ENCODE measurements at regions not wholly inside any gene's neighbourhood (a gene's known extent, or its start where the extent isn't known, plus 50 kb on each side); places are given as distances from the start of the nearest gene placed in this dataset.
"Not testable (repeated sequence)": the region's sequence is repeated elsewhere in the genome, so short reads cannot be mapped to it uniquely, and the experiment has no call there.

DNA sequence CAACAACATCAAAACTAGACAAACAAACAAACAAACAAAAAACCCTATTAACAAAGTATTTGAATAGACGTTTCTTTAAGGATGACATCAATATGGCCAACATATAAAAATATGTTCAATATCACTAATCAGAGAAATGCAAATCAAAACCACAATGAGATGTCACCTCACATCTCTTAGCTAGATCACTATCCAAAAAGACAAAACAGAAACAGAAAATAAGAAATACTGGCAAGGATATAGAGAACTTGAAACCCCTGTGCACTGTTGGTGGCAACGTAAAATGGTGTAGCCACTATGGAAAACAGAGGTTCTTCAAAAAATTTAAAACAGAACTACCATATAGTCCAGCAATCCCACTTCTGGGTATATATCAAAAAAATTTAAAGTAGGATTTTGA lies 236.9 kb downstream of the SPATA31A6 start:
- H3K4me1 Mint-ChIP-seq (ENCODE audit: low read depth); H3K9me3 Mint-ChIP-seq; H3K4me3 Mint-ChIP-seq; H3K27me3 Mint-ChIP-seq (ENCODE audit: low read depth); H3K36me3 Mint-ChIP-seq (ENCODE audit: insufficient read depth); DNase-seq: not testable (repeated sequence)
- peak in 1 of 2 donors; percentile 46 for ATAC-seq

DNA sequence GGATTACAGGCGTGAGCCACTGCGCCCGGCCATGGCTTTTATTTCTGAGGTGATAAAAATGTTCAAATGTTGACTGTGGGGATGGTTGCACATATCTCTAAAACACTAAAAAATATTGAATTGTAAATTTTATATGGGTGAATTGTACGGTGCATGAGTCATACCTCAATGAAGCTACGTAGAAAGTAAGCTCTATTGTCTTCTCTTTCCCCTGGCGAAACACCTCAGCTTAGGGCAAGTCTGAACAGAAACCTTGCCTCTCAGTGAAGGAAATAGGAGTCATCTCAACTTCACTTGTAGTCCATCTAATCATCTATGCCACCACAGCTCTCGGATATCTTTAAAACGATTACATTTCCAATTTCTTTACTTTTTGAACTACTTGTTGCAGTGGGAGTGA lies 238.2 kb downstream of the SPATA31A6 start:
- H3K27me3 Mint-ChIP-seq (ENCODE audit: low read depth); ATAC-seq; H3K4me3 Mint-ChIP-seq; H3K9me3 Mint-ChIP-seq; DNase-seq; H3K36me3 Mint-ChIP-seq (ENCODE audit: insufficient read depth); H3K4me1 Mint-ChIP-seq (ENCODE audit: low read depth): not testable (repeated sequence)

DNA sequence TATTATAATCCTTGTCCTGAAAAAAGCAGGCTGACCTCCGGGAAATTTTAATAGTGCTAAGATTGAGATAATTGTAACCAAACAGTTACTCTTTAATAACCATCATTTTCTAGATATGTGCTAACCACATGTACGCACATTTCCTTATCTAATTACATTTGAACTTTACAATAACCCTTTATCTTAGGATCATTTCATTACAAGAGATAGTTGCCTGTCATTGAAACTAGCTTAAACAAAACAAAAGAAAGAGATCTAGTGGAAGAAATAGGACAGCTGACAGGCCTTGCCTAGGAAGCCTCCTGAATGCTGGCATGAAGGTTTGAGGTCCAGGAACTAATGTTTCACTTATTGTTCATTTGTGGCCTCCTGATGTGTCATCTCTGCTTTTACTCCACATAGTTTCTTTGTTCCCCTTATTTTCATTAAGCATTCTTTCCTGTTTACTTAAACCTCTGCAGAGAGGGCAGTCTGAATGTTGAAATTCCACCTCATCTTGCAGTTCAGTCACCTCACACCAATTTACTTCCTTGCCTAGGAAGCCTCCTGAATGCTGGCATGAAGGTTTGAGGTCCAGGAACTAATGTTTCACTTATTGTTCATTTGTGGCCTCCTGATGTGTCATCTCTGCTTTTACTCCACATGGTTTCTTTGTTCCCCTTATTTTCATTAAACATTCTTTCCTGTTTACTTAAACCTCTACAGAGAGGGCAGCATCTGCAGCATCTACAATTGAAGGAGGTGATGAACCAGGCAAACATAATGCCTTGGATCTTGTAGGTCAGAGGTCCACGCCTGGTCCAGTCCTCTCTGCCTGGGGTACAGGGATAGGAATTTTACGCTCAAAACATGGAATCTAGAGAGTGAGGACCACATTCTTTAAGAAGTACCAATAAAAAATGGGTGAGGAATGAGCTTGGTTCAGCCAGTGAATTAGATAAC lies 247.5 kb downstream of the SPATA31A6 start:
- H3K9me3 Mint-ChIP-seq; ATAC-seq; DNase-seq; H3K36me3 Mint-ChIP-seq (ENCODE audit: insufficient read depth); H3K27me3 Mint-ChIP-seq (ENCODE audit: low read depth); H3K4me3 Mint-ChIP-seq: not testable (repeated sequence)
- peaks cover 22% of the 10 kb centered on the region for H3K4me1 Mint-ChIP-seq (ENCODE audit: low read depth)

DNA sequence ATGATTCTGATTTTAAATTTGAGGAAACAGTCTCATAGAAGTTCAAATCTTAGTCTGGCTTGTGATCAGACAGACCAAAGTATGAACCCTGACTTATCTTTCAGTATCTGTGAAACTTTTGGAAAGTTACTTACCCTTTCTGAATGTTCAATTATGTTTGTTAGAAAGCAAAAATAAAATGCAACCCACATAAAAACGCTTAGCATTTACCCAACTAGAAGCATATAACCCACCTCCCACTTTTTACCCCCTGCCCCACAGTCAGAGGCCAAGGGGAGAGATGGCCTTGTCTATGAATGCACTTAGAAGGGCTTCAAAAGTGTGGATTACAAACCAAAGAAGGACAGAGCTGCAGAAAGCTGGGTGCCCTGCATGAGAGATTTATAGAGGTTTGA lies 248.2 kb downstream of the SPATA31A6 start:
- not testable (repeated sequence) for H3K9me3 Mint-ChIP-seq; DNase-seq; H3K36me3 Mint-ChIP-seq (ENCODE audit: insufficient read depth); ATAC-seq; H3K4me3 Mint-ChIP-seq; H3K27me3 Mint-ChIP-seq (ENCODE audit: low read depth)
- peaks cover 27% of the 10 kb centered on the region for H3K4me1 Mint-ChIP-seq (ENCODE audit: low read depth)

GRCh38 chr9:42434844-42435714 lies 251.6 kb downstream of the SPATA31A6 start:
- H3K4me3 Mint-ChIP-seq; H3K27me3 Mint-ChIP-seq (ENCODE audit: low read depth); ATAC-seq; H3K9me3 Mint-ChIP-seq; H3K36me3 Mint-ChIP-seq (ENCODE audit: insufficient read depth); DNase-seq: not testable (repeated sequence)
- peaks cover 27% of the 10 kb centered on the region for H3K4me1 Mint-ChIP-seq (ENCODE audit: low read depth)

DNA sequence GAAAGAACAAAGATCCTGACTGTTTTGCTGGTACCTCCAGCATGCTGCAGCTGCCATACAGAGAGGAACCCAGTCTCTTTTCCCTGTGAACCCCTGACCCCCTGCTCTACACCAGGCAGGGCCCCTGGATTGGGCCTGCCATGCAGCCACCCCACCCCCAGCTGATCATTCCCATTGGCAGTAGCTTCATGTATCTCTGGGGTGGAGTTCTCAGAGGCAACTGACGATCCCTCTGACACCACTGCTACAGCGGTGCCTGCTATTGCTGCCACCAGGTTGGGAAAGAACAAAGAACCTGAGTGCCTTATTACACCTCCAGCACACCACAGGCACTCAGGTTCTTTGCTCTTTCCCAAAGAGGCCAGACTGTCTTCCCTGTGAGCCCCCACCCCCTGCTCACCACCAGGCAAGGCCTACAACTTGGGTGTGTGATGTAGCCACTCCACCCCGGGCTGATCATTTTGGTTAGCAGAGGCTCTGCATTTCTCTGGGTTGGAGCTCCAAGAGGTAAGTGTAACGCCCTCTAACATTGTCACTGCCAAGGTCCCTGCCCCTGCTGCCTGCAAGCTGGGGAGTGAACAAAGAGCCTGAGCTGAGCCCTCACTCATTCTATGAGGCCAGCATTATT lies 252.4 kb downstream of the SPATA31A6 start:
- Mint-ChIP-seq H3K4me1 (ENCODE audit: low read depth) (peaks cover 24% of the 10 kb centered on the region), H3K4me3 (peak overlapping the region; percentile 35)
- not testable (repeated sequence) for H3K36me3 Mint-ChIP-seq (ENCODE audit: insufficient read depth); H3K9me3 Mint-ChIP-seq; DNase-seq; H3K27me3 Mint-ChIP-seq (ENCODE audit: low read depth)
- ATAC-seq, result peak in 1 of 2 donors; percentile 33

GRCh38 chr9:42437057-42437759 lies 253.7 kb downstream of the SPATA31A6 start:
- not testable (repeated sequence) for H3K27me3 Mint-ChIP-seq (ENCODE audit: low read depth); DNase-seq; H3K36me3 Mint-ChIP-seq (ENCODE audit: insufficient read depth); H3K9me3 Mint-ChIP-seq; H3K4me3 Mint-ChIP-seq
- H3K4me1 Mint-ChIP-seq (ENCODE audit: low read depth), result peaks cover 19% of the 10 kb centered on the region
- peak; percentile 52 to 69 for ATAC-seq

GRCh38 chr9:42442680-42443079 lies 259.2 kb downstream of the SPATA31A6 start:
- not testable (repeated sequence) for H3K4me1 Mint-ChIP-seq (ENCODE audit: low read depth); ATAC-seq; H3K4me3 Mint-ChIP-seq; DNase-seq; H3K36me3 Mint-ChIP-seq (ENCODE audit: insufficient read depth); H3K27me3 Mint-ChIP-seq (ENCODE audit: low read depth); H3K9me3 Mint-ChIP-seq

DNA sequence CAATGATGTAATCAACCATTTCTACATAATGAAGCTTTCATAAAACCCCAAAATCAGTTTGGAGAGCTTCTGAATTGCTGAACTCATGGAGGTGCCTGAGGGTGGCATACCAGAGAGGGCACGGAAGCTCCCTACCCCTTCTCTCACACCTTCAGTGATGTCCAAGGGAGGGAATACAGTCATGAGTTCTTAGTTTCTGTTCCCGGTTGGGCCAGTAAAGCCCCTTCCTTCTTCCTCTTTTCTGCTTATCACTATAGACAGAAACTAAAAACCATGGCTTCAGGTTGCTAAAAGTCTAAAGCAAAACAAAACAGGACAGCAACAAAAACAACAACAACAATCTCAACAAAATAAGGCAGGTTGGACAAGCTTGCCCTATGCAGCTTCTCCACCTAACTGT lies 260.0 kb downstream of the SPATA31A6 start:
- ATAC-seq; H3K4me3 Mint-ChIP-seq; DNase-seq; H3K9me3 Mint-ChIP-seq; H3K36me3 Mint-ChIP-seq (ENCODE audit: insufficient read depth); H3K27me3 Mint-ChIP-seq (ENCODE audit: low read depth); H3K4me1 Mint-ChIP-seq (ENCODE audit: low read depth): not testable (repeated sequence)

- not testable (repeated sequence) for H3K36me3 Mint-ChIP-seq (ENCODE audit: insufficient read depth); H3K4me3 Mint-ChIP-seq; ATAC-seq; H3K27me3 Mint-ChIP-seq (ENCODE audit: low read depth); H3K9me3 Mint-ChIP-seq; H3K4me1 Mint-ChIP-seq (ENCODE audit: low read depth); DNase-seq
These were observed 278.0 kb downstream of the SPATA31A6 start for GRCh38 chr9:42461436-42461835.

DNA sequence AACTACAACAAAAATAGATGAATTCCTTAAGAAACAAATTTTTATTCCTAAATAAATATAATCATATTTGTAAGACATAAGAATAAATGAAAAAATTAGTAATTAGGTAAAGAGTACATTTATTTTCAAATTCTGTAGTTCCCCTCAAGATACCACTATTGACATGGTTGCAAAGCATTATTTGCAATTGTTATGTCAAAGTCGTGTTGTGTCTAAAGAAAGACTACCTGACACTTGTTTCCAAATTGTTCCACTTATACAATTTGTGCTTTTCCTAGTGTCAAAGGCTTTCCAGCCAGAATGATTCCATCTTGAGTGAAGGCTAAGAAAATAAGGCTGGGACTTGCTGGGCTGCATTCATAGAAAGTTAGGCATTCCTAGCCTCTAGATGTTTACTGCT lies 278.4 kb downstream of the SPATA31A6 start:
- not testable (repeated sequence) for ATAC-seq; DNase-seq; H3K27me3 Mint-ChIP-seq (ENCODE audit: low read depth); H3K9me3 Mint-ChIP-seq; H3K4me1 Mint-ChIP-seq (ENCODE audit: low read depth); H3K36me3 Mint-ChIP-seq (ENCODE audit: insufficient read depth); H3K4me3 Mint-ChIP-seq

- H3K36me3 Mint-ChIP-seq (ENCODE audit: insufficient read depth); H3K4me1 Mint-ChIP-seq (ENCODE audit: low read depth); H3K9me3 Mint-ChIP-seq; H3K27me3 Mint-ChIP-seq (ENCODE audit: low read depth); H3K4me3 Mint-ChIP-seq; DNase-seq; ATAC-seq: not testable (repeated sequence)
These were observed 280.5 kb downstream of the SPATA31A6 start for GRCh38 chr9:42463981-42464380.

- not testable (repeated sequence) for H3K4me1 Mint-ChIP-seq (ENCODE audit: low read depth); ATAC-seq; H3K4me3 Mint-ChIP-seq; H3K9me3 Mint-ChIP-seq; DNase-seq; H3K27me3 Mint-ChIP-seq (ENCODE audit: low read depth); H3K36me3 Mint-ChIP-seq (ENCODE audit: insufficient read depth)
These were observed 287.1 kb downstream of the SPATA31A6 start for GRCh38 chr9:42470577-42470976.

GRCh38 chr9:42490989-42491388 lies 307.5 kb downstream of the SPATA31A6 start:
- not testable (repeated sequence) for H3K4me3 Mint-ChIP-seq; DNase-seq; H3K9me3 Mint-ChIP-seq; H3K27me3 Mint-ChIP-seq (ENCODE audit: low read depth); H3K4me1 Mint-ChIP-seq (ENCODE audit: low read depth); H3K36me3 Mint-ChIP-seq (ENCODE audit: insufficient read depth); ATAC-seq

Measured in activated T-cell treated with anti-CD3 and anti-CD28 coated beads, Interleukin-2, amount 50 U/mL, for 4 hours (primary cell).